ENCODE measurements at regions not wholly inside any gene's neighbourhood (a gene's known extent, or its start where the extent isn't known, plus 50 kb on each side); places are given as distances from the start of the nearest gene placed in this dataset.
A peak's percentile ranks its signal among the peaks of the same experiment; 100 is the strongest.
"Not testable (repeated sequence)": the region's sequence is repeated elsewhere in the genome, so short reads cannot be mapped to it uniquely, and the experiment has no call there.

GRCh38 chr4:147284256-147284835 lies 196.6 kb upstream of the EDNRA start:
- no peak for DNase-seq

GRCh38 chr4:147284935-147285334 lies 196.0 kb upstream of the EDNRA start:
- no peak for DNase-seq

- DNase-seq = no peak
These were observed 195.1 kb upstream of the EDNRA start for GRCh38 chr4:147285751-147286150.

- DNase-seq = no peak
These were observed 193.9 kb upstream of the EDNRA start for GRCh38 chr4:147286846-147287587.

- no peak for DNase-seq
These were observed 193.4 kb upstream of the EDNRA start for GRCh38 chr4:147287588-147287890.

- no peak for DNase-seq
These were observed 192.4 kb upstream of the EDNRA start for GRCh38 chr4:147288512-147288911.

- DNase-seq = no peak
These were observed 191.7 kb upstream of the EDNRA start for GRCh38 chr4:147289181-147289580.

- DNase-seq = not testable (repeated sequence)
These were observed 188.1 kb upstream of the EDNRA start for GRCh38 chr4:147292604-147293313.

- not testable (repeated sequence) for DNase-seq
These were observed 187.6 kb upstream of the EDNRA start for GRCh38 chr4:147293314-147293677.

- DNase-seq = no peak
These were observed 181.7 kb upstream of the EDNRA start for GRCh38 chr4:147299205-147299604.

- DNase-seq = no peak
These were observed 177.6 kb upstream of the EDNRA start for GRCh38 chr4:147303174-147303872.

GRCh38 chr4:147303873-147304229 lies 177.0 kb upstream of the EDNRA start:
- no peak for DNase-seq

- no peak for DNase-seq
These were observed 172.8 kb upstream of the EDNRA start for GRCh38 chr4:147307896-147308674.

GRCh38 chr4:147309434-147309833 lies 171.5 kb upstream of the EDNRA start:
- no peak for DNase-seq

GRCh38 chr4:147310312-147310711 lies 170.6 kb upstream of the EDNRA start:
- DNase-seq = no peak

GRCh38 chr4:147311956-147312355 lies 168.9 kb upstream of the EDNRA start:
- DNase-seq = no peak

GRCh38 chr4:147312376-147313046 lies 168.4 kb upstream of the EDNRA start:
- DNase-seq = no peak

GRCh38 chr4:147313108-147313507 lies 167.8 kb upstream of the EDNRA start:
- DNase-seq = no peak

- DNase-seq = no peak
These were observed 162.3 kb upstream of the EDNRA start for GRCh38 chr4:147318586-147318985.

GRCh38 chr4:147325571-147325981 lies 155.3 kb upstream of the EDNRA start:
- DNase-seq = peak; percentile 45

- no peak for DNase-seq
These were observed 154.3 kb upstream of the EDNRA start for GRCh38 chr4:147326591-147326990.

GRCh38 chr4:147327322-147327721 lies 153.6 kb upstream of the EDNRA start:
- DNase-seq = no peak
